ENCODE measurements at regions not wholly inside any gene's neighbourhood (a gene's known extent, or its start where the extent isn't known, plus 50 kb on each side); places are given as distances from the start of the nearest gene placed in this dataset.
A peak's percentile ranks its signal among the peaks of the same experiment; 100 is the strongest.

DNA sequence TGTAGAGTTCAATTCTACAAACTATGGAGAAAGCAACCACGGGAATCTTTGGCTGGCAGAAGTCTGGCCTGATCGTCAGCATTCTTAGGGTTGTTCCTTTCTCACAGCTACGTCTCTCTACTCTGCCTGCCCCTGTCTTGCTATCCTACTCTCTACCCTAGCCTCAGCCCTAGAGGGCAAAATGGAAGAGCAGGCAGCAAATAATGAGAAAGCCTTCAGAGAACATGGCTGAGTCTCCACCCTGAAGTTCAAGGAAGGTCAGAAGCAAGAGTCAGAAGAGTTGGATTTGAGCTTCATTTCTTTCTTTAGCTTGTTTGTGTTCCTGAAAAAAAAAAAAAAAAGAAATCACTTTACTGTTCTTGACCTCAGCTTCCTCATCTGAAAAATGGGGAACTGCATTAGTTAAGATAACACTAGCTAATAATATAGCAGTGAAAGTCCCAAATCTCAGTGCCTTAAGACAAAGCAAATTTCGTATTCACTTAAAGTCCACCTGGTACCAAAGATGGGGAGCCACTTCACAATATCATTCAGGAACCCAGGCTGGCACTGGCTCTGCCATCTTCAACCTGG is 50.2 kb upstream of the CCND2 start:
- Mint-ChIP-seq H3K9me3 (ENCODE audit: low read depth) (no peaks in the 10 kb centered on the region), H3K27me3 (no peaks in the 10 kb centered on the region), H3K27ac (no peak overlapping the region), H3K4me3 (no peak overlapping the region), H3K4me1 (peaks cover 6% of the 10 kb centered on the region), H3K36me3 (ENCODE audit: low read depth) (no peaks in the 10 kb centered on the region)
- intact Hi-C loops (cut with DNase I, micrococcal nuclease): no loop called here
- POLR2A ChIA-PET: no interaction called here
- ATAC-seq (no peak), DNase-seq (no peak)
- CTCF ChIA-PET: interaction anchor here (0.5 to 1.5 kb wide), 2 partner anchors 14 to 115 kb away, joined by 3 to 5 read pairs; no protein-coding TSS in a partner anchor

DNA sequence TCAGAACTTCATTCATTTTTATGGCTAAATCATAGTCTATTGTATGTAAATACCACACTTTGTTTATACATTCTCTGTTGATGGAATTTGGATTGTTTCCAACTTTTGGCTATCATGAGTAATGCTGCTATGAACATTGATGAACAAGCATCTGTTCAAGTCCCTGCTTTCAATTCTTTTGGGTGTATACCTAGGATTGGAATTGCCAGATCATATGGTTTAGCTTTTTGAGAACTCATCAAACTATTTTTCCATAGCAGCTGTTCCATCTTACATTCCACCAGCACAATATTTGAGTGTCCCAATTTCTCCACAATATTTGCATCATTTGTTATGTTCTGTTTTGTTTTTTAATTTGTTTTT is 52.3 kb upstream of the CCND2 start:
- ChIA-PET POLR2A (no interaction called here), CTCF (interaction anchor here (1.4 kb wide), 1 partner anchor 113 kb away, joined by 6 read pairs; no protein-coding TSS in a partner anchor)
- Mint-ChIP-seq H3K9me3 (ENCODE audit: low read depth) (no peaks in the 10 kb centered on the region), H3K27ac (no peak overlapping the region), H3K4me3 (no peak overlapping the region), H3K4me1 (peaks cover 15% of the 10 kb centered on the region), H3K36me3 (ENCODE audit: low read depth) (no peaks in the 10 kb centered on the region), H3K27me3 (no peaks in the 10 kb centered on the region)
- DNase-seq (no peak), ATAC-seq (no peak)
- intact Hi-C loops (cut with DNase I, micrococcal nuclease): no loop called here

- no peak overlapping the region for H3K27ac Mint-ChIP-seq
- H3K9me3 Mint-ChIP-seq (ENCODE audit: low read depth): no peaks in the 10 kb centered on the region
- ChIA-PET CTCF (interaction anchor here (1.4 kb wide), 1 partner anchor 113 kb away, joined by 6 read pairs; no protein-coding TSS in a partner anchor), POLR2A (no interaction called here)
- no peaks in the 10 kb centered on the region for H3K27me3 Mint-ChIP-seq
- ATAC-seq (no peak), DNase-seq (no peak)
- intact Hi-C loops (cut with DNase I, micrococcal nuclease): no loop called here
- H3K4me3 Mint-ChIP-seq: no peak overlapping the region
- peaks cover 20% of the 10 kb centered on the region for H3K4me1 Mint-ChIP-seq
- no peaks in the 10 kb centered on the region for H3K36me3 Mint-ChIP-seq (ENCODE audit: low read depth)
Measured at GRCh38 chr12:4220536-4221257, 52.9 kb upstream of the CCND2 start.

DNA sequence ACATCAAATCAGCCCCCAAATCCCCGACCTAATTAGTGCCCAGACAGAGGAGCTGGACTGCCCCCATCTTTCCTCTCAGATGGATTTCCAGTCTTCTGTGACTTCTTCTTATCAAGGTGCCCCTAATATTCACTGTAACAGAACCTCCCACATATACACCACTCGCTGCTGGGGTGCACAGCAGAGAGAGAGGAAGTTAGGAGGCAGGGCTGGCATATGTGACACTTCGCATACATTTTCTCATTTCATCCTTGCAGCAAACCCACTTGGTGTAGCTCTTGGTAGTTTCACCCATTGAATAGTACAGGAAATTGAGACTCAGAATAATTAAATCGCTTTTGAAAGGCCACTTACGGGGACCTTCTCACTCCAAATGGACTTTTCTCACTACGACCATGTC is 56.5 kb upstream of the CCND2 start:
- Mint-ChIP-seq H3K4me1 (peaks cover 29% of the 10 kb centered on the region), H3K4me3 (no peak overlapping the region), H3K9me3 (ENCODE audit: low read depth) (no peaks in the 10 kb centered on the region), H3K36me3 (ENCODE audit: low read depth) (no peaks in the 10 kb centered on the region), H3K27me3 (no peaks in the 10 kb centered on the region), H3K27ac (no peak overlapping the region)
- intact Hi-C loops (cut with DNase I, micrococcal nuclease): loop anchor here (2.0 to 5.0 kb wide), 5 partner anchors 38 to 110 kb away; no protein-coding TSS in a partner anchor
- ATAC-seq (no peak), DNase-seq (no peak)
- ChIA-PET POLR2A (no interaction called here), CTCF (interaction anchor here (1.1 to 1.7 kb wide), 3 partner anchors 19 to 109 kb away, joined by 5 to 7 read pairs (median 6); no protein-coding TSS in a partner anchor)

DNA sequence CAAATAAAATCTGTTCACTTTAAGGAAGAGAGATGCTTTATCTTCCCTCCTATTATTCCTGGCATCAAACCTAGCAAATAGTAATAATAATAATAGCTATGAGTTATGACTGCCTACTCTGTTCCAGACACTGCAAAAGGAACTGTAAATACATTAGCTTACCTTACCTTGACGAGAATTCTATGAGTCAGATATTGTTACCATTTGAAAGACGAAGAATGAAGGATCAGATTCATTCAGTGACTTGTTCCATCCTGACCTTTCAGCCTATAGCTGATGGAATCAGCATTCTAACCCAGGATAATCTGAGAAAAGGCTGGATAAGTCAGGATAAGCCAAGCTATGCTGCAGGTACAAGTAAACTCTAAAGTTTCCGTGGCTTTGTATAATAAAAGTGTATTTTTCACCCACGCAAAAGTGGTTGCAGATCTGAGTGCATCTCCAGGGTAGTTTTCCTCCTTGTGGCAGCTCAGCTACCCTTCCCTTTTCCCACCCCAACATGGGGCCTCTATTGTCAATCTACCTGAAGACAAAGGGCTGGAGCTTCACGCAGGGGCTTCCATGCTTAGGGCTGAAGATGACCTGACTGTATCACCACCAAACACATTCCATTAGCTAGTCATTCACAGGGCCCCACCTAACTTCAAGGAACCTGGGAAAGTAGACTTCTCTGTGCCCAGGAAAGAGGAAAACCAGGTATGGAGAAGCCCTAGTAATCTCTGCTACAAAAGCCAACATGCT is 57.2 kb upstream of the CCND2 start:
- H3K4me3 Mint-ChIP-seq: no peak overlapping the region
- ATAC-seq (peak; percentile 52), DNase-seq (no peak)
- H3K36me3 Mint-ChIP-seq (ENCODE audit: low read depth): no peaks in the 10 kb centered on the region
- H3K27me3 Mint-ChIP-seq: no peaks in the 10 kb centered on the region
- H3K9me3 Mint-ChIP-seq (ENCODE audit: low read depth): no peaks in the 10 kb centered on the region
- ChIA-PET CTCF (interaction anchor here (0.5 to 1.8 kb wide), 13 partner anchors 11 to 223 kb away, joined by 3 to 6 read pairs (median 3); no protein-coding TSS in a partner anchor), POLR2A (interaction anchor here (0.6 to 1.5 kb wide), 7 partner anchors 12 to 71 kb away, joined by 3 to 6 read pairs (median 4); no protein-coding TSS in a partner anchor)
- intact Hi-C loops (cut with DNase I, micrococcal nuclease): loop anchor here (2.0 to 5.0 kb wide), 5 partner anchors 38 to 109 kb away; no protein-coding TSS in a partner anchor
- H3K4me1 Mint-ChIP-seq: peaks cover 29% of the 10 kb centered on the region
- H3K27ac Mint-ChIP-seq: peak overlapping the region; percentile 84

DNA sequence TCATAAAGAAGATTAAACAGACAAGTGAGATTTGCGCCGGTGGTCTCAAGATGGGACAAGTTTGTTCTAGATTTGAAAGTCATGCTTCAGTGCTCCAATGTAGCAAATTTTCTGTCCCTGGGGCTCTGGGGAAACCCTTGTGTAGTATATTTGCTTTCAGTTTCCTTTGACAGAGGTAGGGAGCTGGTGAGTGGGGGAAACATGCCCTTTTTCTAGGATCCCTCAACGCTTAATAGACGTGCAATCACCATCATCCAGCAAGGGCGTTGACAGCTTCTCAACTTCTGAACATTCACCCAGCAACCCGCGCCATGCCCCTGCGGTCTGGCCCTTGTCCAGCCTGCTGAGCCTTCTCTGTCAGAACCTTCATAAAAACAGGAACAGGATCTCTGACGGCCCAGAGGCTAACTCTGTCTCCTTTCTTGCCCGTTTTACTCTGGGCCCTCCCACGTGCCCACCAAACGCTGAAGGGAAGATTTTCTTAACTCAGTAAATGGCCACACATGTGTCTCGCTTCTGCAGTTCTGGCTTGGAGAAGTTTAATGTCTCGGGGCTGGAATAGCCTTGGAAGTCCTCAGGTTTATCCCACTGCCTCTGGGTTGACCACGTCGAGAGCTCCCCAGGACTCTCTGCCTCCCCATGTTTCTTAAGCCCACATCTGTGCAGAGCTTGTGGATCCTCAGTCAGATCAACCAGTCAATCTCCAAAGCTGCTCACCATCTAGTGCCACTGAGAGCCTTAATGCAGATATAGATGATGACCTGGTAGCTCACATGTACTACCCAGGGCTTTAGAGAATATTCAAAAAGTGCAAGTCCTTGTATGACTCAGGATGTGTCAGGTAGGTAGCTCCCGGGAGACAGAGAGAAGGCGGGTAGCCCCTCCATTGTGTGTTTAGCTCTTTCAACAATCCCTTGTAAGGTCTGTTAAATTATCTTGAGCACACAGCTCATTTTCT is 58.1 kb upstream of the CCND2 start:
- CTCF ChIA-PET: interaction anchor here (0.5 to 1.8 kb wide), 16 partner anchors 11 to 1340 kb away, joined by 3 to 6 read pairs (median 3); no protein-coding TSS in a partner anchor
- peaks cover 29% of the 10 kb centered on the region for H3K4me1 Mint-ChIP-seq
- H3K27me3 Mint-ChIP-seq: no peaks in the 10 kb centered on the region
- peak overlapping the region; percentile 43 for H3K4me3 Mint-ChIP-seq
- peak; percentile 63 for DNase-seq
- H3K9me3 Mint-ChIP-seq (ENCODE audit: low read depth): no peaks in the 10 kb centered on the region
- POLR2A ChIA-PET: interaction anchor here (0.6 to 1.5 kb wide), 8 partner anchors 11 to 70 kb away, joined by 3 to 6 read pairs (median 4); no protein-coding TSS in a partner anchor
- H3K36me3 Mint-ChIP-seq (ENCODE audit: low read depth): no peaks in the 10 kb centered on the region
- peak; percentile 91 for ATAC-seq
- H3K27ac Mint-ChIP-seq: peak overlapping the region; percentile 84
- intact Hi-C loops (cut with DNase I, micrococcal nuclease): loop anchor here (1.0 to 5.0 kb wide), 6 partner anchors 37 to 108 kb away; no protein-coding TSS in a partner anchor

DNA sequence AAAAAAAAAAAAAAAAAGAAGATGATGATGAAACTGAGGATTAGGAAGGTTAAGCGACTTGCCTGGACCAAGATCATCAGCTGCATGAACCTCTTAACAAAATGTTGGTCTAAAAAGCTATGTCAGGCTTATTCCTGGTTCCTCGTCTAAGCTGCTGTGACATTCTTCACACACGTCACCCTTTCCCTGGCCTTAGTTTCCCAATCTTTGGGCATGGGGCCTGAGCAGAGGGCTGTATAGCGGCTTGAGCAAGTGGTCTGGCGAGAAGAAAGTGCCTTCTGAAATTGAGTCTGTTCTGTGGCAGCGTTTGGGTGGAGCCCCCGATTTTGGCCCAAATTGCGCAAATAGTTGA is 58.7 kb upstream of the CCND2 start:
- ATAC-seq (no peak), DNase-seq (no peak)
- Mint-ChIP-seq H3K4me1 (peaks cover 29% of the 10 kb centered on the region), H3K4me3 (peak overlapping the region; percentile 43), H3K36me3 (ENCODE audit: low read depth) (no peaks in the 10 kb centered on the region), H3K9me3 (ENCODE audit: low read depth) (no peaks in the 10 kb centered on the region), H3K27ac (peak overlapping the region; percentile 84), H3K27me3 (no peaks in the 10 kb centered on the region)
- CTCF ChIA-PET: interaction anchor here (0.6 to 1.8 kb wide), 5 partner anchors 11 to 107 kb away, joined by 3 to 5 read pairs (median 3); no protein-coding TSS in a partner anchor
- intact Hi-C loops (cut with DNase I, micrococcal nuclease): loop anchor here (1.0 to 5.0 kb wide), 4 partner anchors 38 to 108 kb away; no protein-coding TSS in a partner anchor
- POLR2A ChIA-PET: interaction anchor here (0.6 to 1.5 kb wide), 2 partner anchors 53 to 57 kb away, joined by 3 to 5 read pairs; no protein-coding TSS in a partner anchor

DNA sequence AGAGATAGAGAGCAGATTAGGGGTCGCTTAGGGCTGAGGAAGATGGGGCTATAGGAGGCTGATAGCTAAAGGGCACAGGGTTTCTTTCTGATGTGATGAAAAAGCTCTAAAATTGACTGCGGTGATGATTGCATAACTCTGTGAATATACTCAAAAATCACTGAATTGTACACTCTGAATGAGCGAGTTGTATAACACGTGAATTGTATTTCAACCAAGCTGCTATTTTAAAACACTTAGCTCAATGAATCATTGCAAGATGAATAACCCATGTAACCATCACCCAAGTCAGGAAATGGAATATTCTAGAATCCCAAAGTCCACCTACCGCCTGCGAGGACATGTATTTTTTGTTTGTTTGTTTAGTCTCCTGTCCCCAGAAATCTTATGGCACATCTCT is 60.1 kb upstream of the CCND2 start:
- Mint-ChIP-seq H3K4me1 (peaks cover 29% of the 10 kb centered on the region), H3K9me3 (ENCODE audit: low read depth) (no peaks in the 10 kb centered on the region), H3K36me3 (ENCODE audit: low read depth) (no peaks in the 10 kb centered on the region), H3K27me3 (no peaks in the 10 kb centered on the region), H3K27ac (no peak overlapping the region), H3K4me3 (no peak overlapping the region)
- intact Hi-C loops (cut with DNase I, micrococcal nuclease): no loop called here
- CTCF ChIA-PET: interaction anchor here (1.5 kb wide), 1 partner anchor 19 kb away, joined by 4 read pairs; no protein-coding TSS in a partner anchor
- DNase-seq: no peak
- ATAC-seq: no peak
- POLR2A ChIA-PET: no interaction called here

DNA sequence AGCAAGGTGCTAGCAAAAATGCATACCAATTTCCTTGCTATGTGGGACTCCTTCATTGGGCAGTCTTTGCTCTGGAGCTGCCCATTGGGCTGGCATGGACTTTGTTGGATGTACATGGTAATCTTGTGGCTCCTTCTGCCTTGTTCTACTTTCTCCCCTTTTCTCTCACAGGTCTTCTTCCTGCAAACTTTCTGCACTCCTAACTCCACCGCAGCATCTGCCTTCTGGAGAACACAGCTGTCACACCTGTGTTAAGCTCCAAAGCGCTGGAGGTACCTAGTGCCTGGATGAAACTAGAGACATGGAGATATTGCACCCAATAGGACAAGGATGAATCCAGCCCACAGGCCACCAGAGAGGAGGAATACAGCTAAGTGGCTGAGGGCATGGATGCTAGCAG is 60.7 kb upstream of the CCND2 start:
- H3K4me1 Mint-ChIP-seq: peaks cover 29% of the 10 kb centered on the region
- H3K27me3 Mint-ChIP-seq: no peaks in the 10 kb centered on the region
- H3K27ac Mint-ChIP-seq: no peak overlapping the region
- DNase-seq (no peak), ATAC-seq (no peak)
- ChIA-PET CTCF (interaction anchor here (0.7 to 1.5 kb wide), 2 partner anchors 10 to 19 kb away, joined by 3 to 4 read pairs; no protein-coding TSS in a partner anchor), POLR2A (no interaction called here)
- no peaks in the 10 kb centered on the region for H3K36me3 Mint-ChIP-seq (ENCODE audit: low read depth)
- no peak overlapping the region for H3K4me3 Mint-ChIP-seq
- no peaks in the 10 kb centered on the region for H3K9me3 Mint-ChIP-seq (ENCODE audit: low read depth)
- intact Hi-C loops (cut with DNase I, micrococcal nuclease): no loop called here

DNA sequence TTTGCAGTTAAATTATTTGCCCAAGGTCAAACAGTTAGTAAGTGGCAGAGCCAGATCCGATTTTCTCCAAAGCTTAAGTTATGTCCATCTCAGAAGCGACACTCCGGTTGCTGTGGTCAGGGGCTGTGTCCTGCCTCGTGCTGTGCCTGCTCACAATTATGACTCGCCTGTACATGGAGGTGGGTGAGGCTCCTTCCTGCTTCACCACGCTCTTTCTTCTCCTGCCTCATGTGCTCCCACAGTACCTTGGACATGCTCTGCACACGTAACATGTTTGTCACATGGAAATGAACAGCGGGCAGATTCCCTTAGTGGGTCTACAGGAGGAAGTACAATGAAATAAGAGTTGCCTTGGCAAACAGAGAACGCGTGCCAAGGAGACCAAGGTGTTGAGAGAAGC is 62.2 kb upstream of the CCND2 start:
- DNase-seq (no peak), ATAC-seq (no peak)
- no peak overlapping the region for H3K27ac Mint-ChIP-seq
- no peaks in the 10 kb centered on the region for H3K27me3 Mint-ChIP-seq
- intact Hi-C loops (cut with DNase I, micrococcal nuclease): no loop called here
- CTCF ChIA-PET: interaction anchor here (0.7 kb wide), 1 partner anchor 140 kb away, joined by 3 read pairs; no protein-coding TSS in a partner anchor
- H3K9me3 Mint-ChIP-seq (ENCODE audit: low read depth): no peaks in the 10 kb centered on the region
- no peak overlapping the region for H3K4me3 Mint-ChIP-seq
- peaks cover 21% of the 10 kb centered on the region for H3K4me1 Mint-ChIP-seq
- POLR2A ChIA-PET: no interaction called here
- no peaks in the 10 kb centered on the region for H3K36me3 Mint-ChIP-seq (ENCODE audit: low read depth)
